Cardiac septum (tissue), 1 donor: ENCODE measurements at regions not wholly inside any gene's neighbourhood (a gene's known extent, or its start where the extent isn't known, plus 50 kb on each side); places are given as distances from the start of the nearest gene placed in this dataset.

Experiments
- DNase-seq: peaks from one replicate; pipeline ENCODE4 v3.0.0-alpha.2; 2020; ENCODE audit warnings: low spot score
- intact Hi-C: fragments of 100-400 bp; cut with DNase I; formaldehyde crosslinking; loops from one replicate; pipeline ENCODE4 v1.14.0; 2022
- donor health status: DM: no; HTN: no; CAD: no.

DNA sequence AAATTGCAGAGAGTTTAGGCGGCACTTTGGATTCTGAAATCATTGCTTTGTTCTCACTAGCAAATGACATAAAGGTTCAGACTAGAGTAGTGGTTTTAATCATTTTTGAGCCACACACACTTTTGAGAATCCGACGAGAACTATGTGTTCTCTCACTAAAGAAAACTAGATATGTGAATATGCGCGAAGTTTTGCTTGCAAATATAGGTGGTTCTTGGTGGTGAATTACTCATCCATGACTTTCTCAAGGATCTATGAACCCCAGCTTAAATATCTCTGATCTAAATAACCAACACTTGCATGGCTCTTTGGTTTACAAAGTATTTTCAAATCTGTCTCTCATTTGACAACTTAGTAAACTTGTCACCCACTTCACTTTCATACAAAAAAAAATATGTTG lies 54.8 kb downstream of the NOG start:
- DNase-seq = no peak
- intact Hi-C loops = no loop called here

DNA sequence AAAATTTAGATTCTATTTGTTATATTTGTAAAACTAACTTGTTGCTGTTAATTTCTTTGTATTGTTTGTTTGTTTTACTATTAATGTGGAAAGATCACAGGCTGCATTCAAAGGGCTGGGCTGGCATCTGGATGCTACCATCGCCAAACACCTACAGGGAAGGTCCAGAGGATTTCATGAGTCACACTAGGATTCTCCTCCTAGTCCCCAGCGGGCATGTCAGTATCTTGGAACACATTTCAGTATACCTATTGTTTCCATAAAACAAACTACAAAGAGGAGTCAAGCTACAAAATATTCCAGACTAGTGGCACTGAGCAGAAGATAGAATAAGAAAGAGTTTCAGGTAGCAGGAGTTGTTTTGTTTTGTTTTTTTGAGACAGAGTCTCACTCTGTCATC lies 55.3 kb downstream of the NOG start:
- no peak for DNase-seq
- intact Hi-C loops = no loop called here

DNA sequence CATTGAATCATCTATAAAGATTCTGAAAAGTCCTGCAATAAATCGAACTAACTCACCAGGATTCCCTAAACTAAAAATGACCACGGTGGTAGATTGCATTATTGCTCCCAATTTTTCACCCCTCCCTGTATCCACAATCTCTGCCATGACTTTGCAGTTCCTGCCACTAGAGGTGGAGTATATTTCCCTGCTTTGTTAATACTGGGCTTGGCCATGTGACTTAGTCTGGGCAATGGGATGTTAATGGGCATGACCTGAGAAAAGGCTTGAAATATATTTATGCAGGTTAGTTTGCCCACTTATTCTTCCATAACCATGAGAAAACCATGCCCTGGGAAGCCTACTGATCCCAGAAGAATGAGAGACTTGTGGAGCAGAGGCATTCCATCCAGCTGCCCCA lies 59.1 kb downstream of the NOG start:
- intact Hi-C loops = no loop called here
- no peak for DNase-seq

DNA sequence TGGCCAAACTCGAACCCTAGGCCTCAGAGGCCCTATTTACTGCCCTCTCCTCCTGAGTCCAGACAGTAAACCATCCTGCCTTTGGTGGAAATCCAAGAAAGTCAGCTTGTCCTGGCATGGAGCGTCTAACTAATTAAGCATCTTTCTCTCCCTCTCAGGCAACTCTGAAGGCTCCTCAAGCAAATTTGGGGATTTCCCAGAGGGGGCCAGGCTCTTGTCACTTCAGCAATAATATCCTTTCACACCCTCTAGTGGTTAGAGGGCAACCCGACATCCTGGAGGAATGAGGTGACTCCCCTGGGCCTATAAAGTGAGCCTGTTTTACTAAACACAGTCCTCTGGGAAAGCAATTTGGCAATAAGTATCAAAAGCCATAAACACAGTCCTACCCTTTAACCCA lies 60.4 kb downstream of the NOG start:
- no peak for DNase-seq
- intact Hi-C loops = no loop called here

DNA sequence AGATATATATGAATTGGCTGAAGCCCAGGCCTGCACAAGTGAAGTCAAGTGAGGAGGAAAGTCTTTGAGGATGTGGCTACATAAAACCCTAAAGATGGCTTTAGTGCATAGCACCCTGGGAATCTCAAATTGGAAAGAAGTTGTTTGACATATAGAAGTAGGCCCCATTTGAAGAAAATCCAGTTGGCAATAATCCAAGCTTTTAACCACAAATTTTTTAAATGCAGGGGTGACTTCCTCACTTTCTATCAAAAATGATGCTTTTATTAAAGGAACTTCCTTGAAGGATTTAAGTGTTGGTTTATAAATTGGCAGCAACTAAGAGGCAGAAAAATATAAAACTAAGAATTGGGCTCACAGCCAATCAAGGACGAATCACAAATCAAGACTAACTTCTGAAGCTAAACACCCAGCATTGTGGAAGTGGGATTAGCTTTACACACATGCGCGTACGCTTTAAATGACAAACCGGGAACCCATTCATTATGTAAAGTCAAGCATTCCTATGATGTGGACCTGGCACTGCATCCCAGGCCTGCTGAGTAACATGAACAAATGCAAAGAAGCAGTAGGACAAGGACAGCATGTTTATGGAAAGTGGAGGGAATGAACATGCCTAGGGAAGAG lies 63.3 kb downstream of the NOG start:
- intact Hi-C loops = no loop called here
- DNase-seq = no peak

DNA sequence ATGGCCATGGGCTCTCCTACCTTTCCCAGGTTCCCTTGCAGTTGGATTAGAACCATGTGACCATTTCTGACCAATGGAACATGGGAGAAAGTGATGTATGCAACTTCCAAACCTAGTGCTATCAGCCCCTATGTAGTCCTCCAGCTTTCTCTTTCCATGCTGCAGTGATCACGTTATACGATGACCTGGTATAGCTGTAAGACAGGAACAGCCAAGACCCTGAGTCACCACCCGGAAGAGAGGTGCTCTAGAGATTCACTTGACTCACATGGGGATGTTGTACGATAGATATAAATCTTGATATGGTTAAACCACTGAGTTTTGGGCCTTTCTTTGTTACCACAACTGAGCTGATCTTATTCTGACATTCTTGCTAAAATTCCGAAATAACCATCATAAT lies 65.1 kb downstream of the NOG start:
- intact Hi-C loops = no loop called here
- no peak for DNase-seq

DNA sequence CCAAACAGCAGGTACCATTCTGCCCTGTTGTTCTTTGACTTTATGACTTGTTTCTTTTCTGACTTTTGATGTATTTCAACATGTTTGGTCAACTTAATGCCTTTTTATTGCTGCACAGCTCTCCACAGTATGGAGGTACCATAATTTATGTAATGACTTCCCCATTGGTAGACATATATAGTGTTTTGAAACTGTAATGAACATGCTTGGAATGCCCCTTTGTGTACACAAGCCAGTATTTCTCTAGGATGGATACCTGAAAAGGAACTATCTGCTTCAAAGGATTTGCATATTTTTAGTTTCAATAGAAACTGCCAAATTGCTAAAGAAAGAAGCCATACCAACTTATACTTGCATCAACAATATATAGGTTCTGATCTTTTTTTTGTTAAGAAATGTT lies 66.1 kb downstream of the NOG start:
- DNase-seq = no peak
- intact Hi-C loops = no loop called here

DNA sequence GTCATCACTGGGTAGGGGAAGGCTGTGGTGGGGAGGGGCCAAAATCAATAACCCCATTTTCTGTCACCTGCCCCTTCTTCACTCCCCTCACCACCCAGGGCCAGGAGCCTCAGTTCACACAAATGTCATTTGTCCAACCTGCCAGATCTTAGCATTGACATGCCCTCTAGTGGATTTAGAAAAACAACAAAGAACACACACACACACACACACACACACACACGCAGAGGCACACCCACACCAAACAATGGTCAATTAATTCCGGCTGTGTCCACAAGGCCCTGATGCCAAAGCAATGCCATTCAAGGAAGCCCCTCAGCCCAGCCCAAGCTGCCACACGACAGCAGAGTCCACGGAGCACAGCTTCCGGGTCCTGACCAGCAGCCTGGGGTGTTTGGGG lies 68.4 kb downstream of the NOG start:
- intact Hi-C loops = no loop called here
- DNase-seq = no peak

DNA sequence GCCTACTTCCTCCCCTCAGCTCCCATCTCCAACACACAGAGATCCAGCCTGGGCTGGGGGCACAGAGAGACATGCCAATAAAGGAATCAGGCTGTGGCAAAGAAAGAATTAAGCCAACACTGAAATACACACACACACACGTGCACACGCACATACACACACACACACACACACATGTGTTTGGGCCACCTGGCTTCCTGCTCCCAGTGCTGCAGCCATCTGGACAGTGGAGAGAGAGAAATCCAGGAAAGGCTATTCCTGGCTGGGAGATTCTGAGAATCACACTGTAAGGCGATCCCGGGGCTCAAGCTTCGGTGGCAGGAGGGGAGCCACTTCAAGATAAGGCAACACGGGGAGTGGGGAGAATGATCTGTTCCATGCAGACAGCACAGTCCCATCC lies 72.4 kb downstream of the NOG start:
- DNase-seq = no peak
- intact Hi-C loops = no loop called here

DNA sequence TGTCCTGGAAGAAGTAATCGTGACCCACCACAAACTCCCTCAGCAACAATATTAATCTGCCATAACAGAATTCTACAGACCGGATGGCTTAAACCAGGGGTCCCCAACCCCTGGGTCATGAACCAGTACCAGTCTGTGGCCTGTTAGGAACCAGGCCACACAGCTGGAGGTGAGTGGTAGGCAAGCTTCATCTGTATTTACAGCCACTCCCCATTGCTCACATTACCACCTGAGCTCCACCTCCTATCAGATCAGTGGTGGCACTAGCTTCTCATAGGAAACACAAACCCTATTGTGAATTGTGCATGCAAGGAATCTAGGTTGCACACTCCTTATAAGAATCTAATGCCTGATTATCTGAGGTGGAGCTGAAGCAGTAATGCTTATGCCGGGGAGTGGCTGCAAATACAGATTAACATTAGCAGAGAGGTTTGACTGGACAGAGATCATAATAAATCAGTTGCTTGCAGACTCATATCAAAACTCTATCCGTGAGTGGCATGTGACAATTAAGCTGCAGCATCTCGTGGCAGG lies 74.5 kb downstream of the NOG start:
- intact Hi-C loops = no loop called here
- no peak for DNase-seq

DNA sequence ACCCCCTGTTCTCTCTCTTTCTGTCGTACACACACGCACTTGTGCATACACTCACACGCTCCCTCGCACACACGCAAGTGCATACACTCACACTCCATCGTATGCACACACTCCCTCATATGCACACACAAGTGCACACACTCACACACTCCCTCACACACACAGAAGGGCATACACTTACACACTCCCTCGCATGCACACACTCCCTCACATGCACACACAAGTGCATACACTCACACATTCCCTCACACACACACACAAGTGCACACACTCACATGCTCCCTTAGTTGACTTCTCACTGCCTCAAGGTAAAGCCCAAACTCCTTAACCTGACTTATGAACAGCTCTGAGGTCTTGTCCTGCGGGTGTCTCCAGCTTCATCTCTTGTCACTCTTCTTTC lies 78.7 kb downstream of the NOG start:
- intact Hi-C loops = no loop called here
- DNase-seq = no peak

DNA sequence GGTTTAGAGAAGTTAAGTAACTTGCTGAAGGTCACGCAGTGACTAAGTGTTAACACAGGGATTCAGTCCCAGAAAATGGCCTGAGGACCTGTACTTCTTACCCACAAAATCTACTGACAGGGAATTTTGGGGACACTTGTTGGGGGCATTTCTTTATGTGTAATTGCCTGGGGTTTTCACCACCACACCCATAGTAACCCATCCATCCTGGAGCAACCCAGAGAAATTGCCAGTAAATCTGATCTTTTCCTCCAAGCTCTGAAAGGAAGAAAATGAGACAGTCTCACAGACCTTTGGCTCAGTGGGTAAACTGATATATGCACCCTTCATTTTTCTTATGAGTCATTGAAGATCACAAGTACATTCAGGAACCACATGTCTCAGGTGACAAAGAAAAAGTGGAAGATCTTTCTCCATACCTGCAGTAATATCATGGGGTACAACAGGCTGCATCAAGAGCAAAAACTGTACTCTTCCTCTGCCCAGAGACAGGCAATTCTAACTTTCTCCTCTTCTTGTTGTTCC lies 81.0 kb downstream of the NOG start:
- intact Hi-C loops = no loop called here
- no peak for DNase-seq

DNA sequence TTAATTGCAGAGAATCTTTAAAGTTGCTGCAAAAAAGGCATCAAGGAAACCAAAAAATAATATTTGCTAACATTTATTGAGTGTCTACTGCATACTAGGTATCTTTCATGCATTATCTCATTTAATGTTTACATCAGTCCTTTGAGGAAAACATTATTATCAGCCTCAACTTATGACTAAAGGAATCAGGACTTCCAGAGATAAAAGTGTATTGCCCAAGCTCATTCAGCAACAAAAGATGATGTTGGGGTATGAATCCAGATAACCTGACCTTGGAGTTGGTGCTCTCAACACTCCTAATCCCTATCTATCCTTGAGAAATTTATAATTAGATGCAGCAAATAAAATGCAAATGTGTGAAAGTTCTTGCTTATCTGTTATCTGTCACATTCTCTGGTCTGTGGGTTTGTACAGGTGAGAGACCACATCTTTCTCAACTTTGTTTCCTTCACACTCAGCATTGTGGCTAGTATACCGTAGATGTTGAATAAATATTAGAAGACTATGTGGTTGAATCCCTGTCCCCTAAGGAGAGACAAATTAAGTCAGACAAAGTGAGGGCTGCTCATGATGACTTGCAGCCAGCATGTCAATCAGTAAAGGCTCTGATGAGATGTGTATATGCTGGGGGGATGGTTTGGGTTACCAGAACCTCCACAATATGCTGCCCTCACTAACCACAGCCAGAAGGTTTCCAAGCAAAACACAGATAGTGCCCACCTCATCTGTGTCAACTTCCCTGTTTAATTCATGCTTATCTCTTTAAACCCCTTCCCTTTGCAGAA lies 82.6 kb downstream of the NOG start:
- intact Hi-C loops = no loop called here
- no peak for DNase-seq

DNA sequence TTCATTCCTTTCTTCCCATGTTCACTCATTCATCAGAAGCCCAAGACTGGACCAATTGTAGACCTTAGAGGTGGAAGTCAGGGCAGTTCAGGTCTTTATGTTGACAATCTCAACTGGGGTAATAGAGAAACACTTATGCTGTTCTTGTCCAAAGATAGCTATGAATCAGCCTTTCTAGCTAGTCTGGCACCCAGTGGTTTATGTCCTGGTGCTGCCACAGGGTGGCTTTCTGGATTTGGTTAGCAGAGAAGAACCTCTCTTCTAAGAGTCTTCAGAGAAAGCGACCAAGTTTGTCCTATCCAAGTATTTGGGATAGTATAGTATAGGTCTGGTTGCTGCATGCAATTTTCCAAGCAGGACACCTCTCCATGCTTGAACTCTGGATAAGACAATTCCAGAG lies 83.3 kb downstream of the NOG start:
- no peak for DNase-seq
- intact Hi-C loops = no loop called here

DNA sequence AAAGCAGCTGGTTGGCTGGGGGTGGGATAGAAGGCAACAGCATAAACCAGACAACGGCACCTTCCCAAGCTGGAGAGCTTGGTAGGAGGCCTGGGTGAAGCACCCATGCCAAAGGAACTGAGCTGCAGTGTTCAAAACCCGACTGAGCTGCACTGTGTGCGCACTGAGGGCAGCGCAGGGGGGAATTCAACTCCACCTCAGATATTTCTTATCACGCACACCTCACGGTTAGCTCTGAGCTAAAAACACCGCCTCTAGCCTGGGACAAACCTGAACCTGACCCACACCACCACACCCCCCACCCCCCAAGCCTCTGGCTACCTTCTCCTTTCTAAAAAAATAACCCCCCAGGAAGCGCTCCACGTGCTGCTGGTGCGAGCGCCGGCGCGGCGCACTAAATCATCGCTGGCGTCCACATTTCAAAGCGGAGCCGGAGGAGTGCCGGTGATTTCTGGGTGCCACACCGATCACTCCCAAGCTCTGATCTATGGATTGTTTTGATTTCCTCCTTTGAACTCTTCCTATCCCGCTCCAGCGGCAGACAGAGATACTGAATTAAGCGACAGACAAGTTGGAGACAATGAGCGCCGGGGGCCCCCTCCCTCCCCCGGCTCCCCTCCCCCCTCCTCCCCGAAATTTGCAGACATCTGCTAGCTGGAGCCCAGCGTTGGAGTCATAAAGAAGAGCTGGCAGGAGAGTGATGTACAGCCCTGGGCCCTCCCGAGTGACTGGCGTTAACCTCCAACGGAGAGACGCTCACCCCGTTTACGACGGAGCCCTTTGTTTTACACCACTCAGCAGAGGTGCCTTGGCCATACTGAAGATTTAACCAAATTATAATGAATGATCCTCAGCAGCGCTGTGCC lies 85.0 kb downstream of the NOG start:
- no peak for DNase-seq
- intact Hi-C loops = no loop called here

DNA sequence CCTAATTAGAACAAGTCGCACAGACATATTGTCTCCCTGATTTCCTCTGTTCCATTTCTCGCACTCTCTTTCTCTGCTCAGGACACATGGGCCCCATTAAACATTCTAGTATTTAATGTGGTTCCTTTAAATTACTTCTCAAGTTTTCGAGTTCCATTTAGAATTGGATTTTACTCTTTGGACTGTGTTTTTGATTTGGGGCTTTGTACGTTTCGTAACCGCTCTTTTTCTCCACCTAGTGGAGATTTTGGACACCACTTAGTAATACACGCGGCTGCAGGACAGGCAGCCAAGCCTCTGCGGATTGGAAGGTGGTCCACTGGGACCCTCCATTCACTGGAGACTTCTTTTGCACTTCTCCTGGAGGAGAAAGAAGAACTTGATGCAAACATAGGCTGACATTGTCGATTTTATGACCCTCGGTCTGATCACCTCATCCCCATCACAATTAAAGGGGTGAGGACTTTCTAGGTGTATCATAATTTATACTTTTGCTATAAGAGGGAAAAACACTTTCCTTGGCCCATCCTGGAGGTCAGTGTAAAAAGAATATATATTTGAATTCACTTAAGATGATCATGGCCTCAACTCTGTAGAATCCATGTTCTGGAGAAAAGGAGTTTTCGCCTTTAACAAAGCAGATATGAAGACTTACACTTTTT lies 85.7 kb downstream of the NOG start:
- no peak for DNase-seq
- intact Hi-C loops = no loop called here

DNA sequence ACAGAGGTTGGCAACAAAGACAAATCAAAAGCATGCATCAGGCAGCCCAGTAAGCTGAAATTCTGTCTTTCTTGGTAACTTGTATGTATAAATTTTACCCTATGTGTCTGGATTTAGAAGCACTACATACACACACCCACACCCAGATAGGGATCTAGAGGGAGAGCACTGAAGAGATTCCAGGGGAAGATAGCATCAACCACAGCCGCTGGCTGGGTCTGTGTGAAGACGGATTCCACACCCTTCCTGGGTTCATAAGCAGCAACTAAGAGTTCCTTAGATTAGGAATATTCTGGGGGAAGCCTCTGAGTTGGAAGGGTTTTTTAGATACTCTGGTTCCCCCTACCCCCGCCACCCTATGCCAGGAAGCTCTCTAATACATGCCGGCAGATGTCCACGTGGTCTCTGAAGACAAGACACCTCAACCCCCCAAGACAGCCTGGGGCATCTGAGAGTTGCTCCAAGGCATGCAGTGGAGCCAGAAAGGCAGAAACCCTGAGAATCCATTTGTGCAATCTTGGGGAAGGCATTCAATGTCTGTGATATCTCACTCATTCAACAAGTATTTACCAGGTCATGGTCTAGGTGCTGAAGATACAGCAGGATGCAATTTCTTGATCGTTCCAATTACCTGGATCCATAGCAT lies 86.4 kb downstream of the NOG start:
- no peak for DNase-seq
- intact Hi-C loops = no loop called here

DNA sequence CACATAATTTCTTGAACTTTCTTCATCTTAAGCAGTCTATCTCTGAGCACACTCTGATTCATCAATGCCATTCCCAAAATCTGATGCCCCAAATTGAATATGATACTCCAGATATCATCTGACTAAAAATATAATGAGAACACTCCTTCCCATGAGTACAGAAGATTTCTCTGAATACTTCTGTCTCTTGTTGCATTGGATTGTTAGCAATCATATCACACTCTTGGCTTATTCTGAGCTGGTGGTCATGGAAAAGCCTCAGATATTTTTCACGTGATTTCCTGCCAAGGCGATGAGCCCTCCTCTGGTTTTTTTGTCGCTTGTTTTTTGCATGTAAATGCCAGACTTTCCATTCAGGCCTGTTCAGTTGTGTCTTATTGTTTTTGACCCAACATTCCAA lies 87.2 kb downstream of the NOG start:
- intact Hi-C loops = no loop called here

DNA sequence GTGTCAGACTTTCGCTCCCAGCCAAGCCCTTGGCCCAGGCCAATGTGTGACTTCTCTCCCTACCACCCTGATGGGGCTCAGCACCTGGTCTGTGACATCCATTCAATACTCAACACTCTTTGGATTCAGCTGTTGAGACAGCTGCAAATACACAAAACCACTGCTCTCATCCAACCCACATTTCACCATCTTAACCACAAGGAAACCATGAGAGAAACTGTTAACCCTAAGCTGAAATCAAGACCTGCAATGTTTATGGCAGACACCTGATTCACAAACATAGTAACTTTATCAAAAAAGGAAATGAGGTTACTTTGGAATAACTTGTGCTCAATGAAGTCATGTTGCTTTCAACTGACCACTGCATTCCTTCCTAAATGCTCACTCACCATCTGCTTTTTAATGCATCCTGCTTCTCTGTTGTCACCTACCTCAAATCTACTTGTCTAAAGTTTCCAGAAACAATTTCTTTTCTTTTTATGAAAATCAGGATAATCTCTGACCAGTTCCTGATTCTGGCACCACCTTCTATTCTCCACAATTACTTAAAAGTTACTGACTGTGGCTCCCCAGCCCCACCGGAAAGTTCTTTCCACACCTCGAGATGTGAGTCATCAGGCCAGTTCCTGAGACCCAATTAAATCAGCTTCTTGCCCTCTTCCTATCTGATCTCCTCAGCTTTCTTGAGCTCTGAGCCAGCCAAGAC lies 88.2 kb downstream of the NOG start:
- intact Hi-C loops = no loop called here
- no peak for DNase-seq

More for the DNA sequence above, 87.2 kb downstream of the NOG start:
- DNase-seq = no peak
